ENCODE measurements at regions not wholly inside any gene's neighbourhood (a gene's known extent, or its start where the extent isn't known, plus 50 kb on each side); places are given as distances from the start of the nearest gene placed in this dataset.

DNA sequence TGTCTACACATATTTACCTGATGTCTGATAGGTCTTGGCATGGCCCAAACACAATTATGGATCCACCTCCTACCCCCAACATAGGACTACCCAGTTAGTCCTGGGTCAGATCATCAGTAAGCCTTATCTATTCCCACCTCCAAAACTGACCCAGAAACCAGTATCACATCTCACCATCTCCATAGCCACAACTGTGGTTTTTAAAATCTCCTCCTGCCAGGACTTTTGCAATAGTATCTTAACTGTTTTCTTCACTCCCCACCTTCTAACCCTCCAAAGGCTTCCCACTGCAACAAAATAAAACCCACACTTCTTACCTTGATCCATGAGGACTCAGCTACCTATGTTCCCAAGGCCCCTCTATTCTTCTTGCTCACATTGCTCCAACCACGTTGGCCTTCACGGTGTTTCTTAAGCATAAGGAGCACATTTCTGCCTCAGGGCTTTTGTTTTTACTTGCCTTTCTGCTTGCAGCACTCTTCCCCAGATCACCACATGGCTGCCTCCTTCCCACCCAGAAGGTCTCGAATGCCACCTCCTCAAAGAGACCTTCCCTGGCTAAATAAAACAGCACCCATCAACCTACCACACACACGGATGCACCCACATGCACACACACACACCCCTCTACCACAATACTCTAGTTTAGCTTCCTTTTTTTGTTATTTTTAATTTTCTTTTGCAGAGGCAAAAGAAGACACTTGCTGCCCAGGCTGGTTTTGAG is 125.9 kb upstream of the SLC1A4 start:
- DNase-seq (no peak), ATAC-seq (no peak)
- no peaks in the 10 kb centered on the region for H3K9me3 ChIP-seq (ENCODE audit: low read length)
- TF ChIP-seq EZH2phosphoT487 (IDR thresholded peaks at IDR 0.05; ENCODE audit: borderline replicate concordance, low read length) (no peak), EZH2 (IDR thresholded peaks at IDR 0.05; ENCODE audit: low read length, unreplicated experiment) (no peak)
- TF ChIP-seq, protein P1, sequence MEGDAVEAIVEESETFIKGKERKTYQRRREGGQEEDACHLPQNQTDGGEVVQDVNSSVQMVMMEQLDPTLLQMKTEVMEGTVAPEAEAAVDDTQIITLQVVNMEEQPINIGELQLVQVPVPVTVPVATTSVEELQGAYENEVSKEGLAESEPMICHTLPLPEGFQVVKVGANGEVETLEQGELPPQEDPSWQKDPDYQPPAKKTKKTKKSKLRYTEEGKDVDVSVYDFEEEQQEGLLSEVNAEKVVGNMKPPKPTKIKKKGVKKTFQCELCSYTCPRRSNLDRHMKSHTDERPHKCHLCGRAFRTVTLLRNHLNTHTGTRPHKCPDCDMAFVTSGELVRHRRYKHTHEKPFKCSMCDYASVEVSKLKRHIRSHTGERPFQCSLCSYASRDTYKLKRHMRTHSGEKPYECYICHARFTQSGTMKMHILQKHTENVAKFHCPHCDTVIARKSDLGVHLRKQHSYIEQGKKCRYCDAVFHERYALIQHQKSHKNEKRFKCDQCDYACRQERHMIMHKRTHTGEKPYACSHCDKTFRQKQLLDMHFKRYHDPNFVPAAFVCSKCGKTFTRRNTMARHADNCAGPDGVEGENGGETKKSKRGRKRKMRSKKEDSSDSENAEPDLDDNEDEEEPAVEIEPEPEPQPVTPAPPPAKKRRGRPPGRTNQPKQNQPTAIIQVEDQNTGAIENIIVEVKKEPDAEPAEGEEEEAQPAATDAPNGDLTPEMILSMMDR (conservative IDR thresholded peaks at IDR 0.05; ENCODE audit: low read depth, low read length) = no peak
- H3K36me3 ChIP-seq (ENCODE audit: low read depth, low read length) = no peaks in the 10 kb centered on the region
- no peak overlapping the region; the same call in 1 of the 2 replicates for H3K27ac ChIP-seq (ENCODE audit: low read length)
- H3K9me2 ChIP-seq (replicated peaks; ENCODE audit: low read length) = no peaks in the 10 kb centered on the region
- H3K4me1 ChIP-seq (ENCODE audit: insufficient read depth, low read length) = peaks cover 55% of the 10 kb centered on the region
- BruUV-seq (replicated peaks) = no TSS peak
- intact Hi-C loops (cut with micrococcal nuclease) = no loop called here
- no peak overlapping the region for H3K4me3 ChIP-seq (ENCODE audit: low read length)
- H3K79me2 ChIP-seq (ENCODE audit: low read length) = no peaks in the 10 kb centered on the region
- no peaks in the 10 kb centered on the region for H3K27me3 ChIP-seq (ENCODE audit: low read length)
- no peak overlapping the region for H3K4me2 ChIP-seq (ENCODE audit: low read length)
- no peaks in the 10 kb centered on the region for H3F3A ChIP-seq (ENCODE audit: low read length, unreplicated experiment)
- H4K20me1 ChIP-seq (ENCODE audit: low read length) = no peaks in the 10 kb centered on the region
- POLR2A ChIA-PET (ENCODE audit: unreplicated experiment) = no interaction called here
- CTCF ChIA-PET = interaction anchor here (1.2 kb wide), 1 partner anchor 210 kb away, joined by 7 read pairs; the partner anchor contains the start of gene SERTAD2
- H2AFZ ChIP-seq (ENCODE audit: low read length) = no peak overlapping the region
- H3K9ac ChIP-seq (ENCODE audit: low read length) = no peak overlapping the region

- DNase-seq (peak; percentile 73), ATAC-seq (peak; percentile 82)
- H3K4me1 ChIP-seq (ENCODE audit: insufficient read depth, low read length) = peaks cover 35% of the 10 kb centered on the region
- POLR2A ChIA-PET (ENCODE audit: unreplicated experiment) = no interaction called here
- H3F3A ChIP-seq (ENCODE audit: low read length, unreplicated experiment) = no peaks in the 10 kb centered on the region
- intact Hi-C loops (cut with micrococcal nuclease) = loop anchor here (1.0 to 5.0 kb wide), 6 partner anchors 33 to 278 kb away; no protein-coding TSS in a partner anchor
- no TSS peak for BruUV-seq (replicated peaks)
- H4K20me1 ChIP-seq (ENCODE audit: low read length) = no peaks in the 10 kb centered on the region
- peak overlapping the region; percentile 68 for H3K4me3 ChIP-seq (ENCODE audit: low read length)
- H3K4me2 ChIP-seq (ENCODE audit: low read length) = peak overlapping the region; percentile 91
- CTCF ChIA-PET = no interaction called here
- H3K36me3 ChIP-seq (ENCODE audit: low read depth, low read length) = no peaks in the 10 kb centered on the region
- H3K9me2 ChIP-seq (replicated peaks; ENCODE audit: low read length) = no peaks in the 10 kb centered on the region
- H3K79me2 ChIP-seq (ENCODE audit: low read length) = no peaks in the 10 kb centered on the region
- H2AFZ ChIP-seq (ENCODE audit: low read length) = peak overlapping the region; percentile 81
- H3K27me3 ChIP-seq (ENCODE audit: low read length) = no peaks in the 10 kb centered on the region
- TF ChIP-seq, protein P1 (conservative IDR thresholded peaks at IDR 0.05; ENCODE audit: low read depth, low read length) = peak; percentile 68
- TF ChIP-seq EZH2phosphoT487 (IDR thresholded peaks at IDR 0.05; ENCODE audit: borderline replicate concordance, low read length) = peak; percentile 86
- TF ChIP-seq EZH2 (IDR thresholded peaks at IDR 0.05; ENCODE audit: low read length, unreplicated experiment) = no peak
- H3K27ac ChIP-seq (ENCODE audit: low read length) = peak overlapping the region; percentile 81
- no peaks in the 10 kb centered on the region for H3K9me3 ChIP-seq (ENCODE audit: low read length)
- H3K9ac ChIP-seq (ENCODE audit: low read length) = peak overlapping the region; percentile 76
Measured at GRCh38 chr2:64865073-64865830, 123.9 kb upstream of the SLC1A4 start.

Data from PC-3 (cell line).